ENCODE measurements at regions not wholly inside any gene's neighbourhood (a gene's known extent, or its start where the extent isn't known, plus 50 kb on each side); places are given as distances from the start of the nearest gene placed in this dataset.

DNA sequence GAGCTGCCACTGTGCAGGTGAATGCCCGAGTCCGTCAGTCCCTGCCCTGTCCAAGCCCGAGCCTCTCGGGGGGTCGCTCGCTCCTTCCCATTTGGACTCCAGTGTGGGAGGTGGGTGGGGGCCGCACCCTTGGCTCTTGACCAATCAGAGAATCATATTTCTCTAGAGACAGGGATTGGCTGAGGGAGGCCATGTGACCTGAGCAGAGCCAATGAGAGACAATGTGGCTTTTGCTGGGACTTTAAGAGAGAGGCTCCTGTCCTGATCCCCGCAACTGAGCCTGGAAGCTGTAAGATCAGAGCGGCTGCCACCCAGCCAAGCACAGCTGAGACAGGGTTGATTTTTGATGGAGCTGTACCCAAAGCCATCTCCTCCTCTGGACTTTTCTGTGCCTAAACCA lies 199.3 kb downstream of the TFAP2C start:
- Histone ChIP-seq H3K27me3 (peaks cover 60% of the 10 kb centered on the region), H3K27ac (no peak overlapping the region), H3K36me3 (no peaks in the 10 kb centered on the region), H3K4me1 (ENCODE audit: control insufficient read depth in 1 of 2, insufficient read depth in 1 of 2, low read depth in 1 of 2, low read length in 1 of 2) (no peaks in the 10 kb centered on the region), H3K9me3 (no peaks in the 10 kb centered on the region), H3K4me3 (ENCODE audit: low read depth in 1 of 2, low read length in 1 of 2) (no peak overlapping the region)
- TF ChIP-seq, protein P1, sequence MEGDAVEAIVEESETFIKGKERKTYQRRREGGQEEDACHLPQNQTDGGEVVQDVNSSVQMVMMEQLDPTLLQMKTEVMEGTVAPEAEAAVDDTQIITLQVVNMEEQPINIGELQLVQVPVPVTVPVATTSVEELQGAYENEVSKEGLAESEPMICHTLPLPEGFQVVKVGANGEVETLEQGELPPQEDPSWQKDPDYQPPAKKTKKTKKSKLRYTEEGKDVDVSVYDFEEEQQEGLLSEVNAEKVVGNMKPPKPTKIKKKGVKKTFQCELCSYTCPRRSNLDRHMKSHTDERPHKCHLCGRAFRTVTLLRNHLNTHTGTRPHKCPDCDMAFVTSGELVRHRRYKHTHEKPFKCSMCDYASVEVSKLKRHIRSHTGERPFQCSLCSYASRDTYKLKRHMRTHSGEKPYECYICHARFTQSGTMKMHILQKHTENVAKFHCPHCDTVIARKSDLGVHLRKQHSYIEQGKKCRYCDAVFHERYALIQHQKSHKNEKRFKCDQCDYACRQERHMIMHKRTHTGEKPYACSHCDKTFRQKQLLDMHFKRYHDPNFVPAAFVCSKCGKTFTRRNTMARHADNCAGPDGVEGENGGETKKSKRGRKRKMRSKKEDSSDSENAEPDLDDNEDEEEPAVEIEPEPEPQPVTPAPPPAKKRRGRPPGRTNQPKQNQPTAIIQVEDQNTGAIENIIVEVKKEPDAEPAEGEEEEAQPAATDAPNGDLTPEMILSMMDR (IDR thresholded peaks at IDR 0.05), result no peak

DNA sequence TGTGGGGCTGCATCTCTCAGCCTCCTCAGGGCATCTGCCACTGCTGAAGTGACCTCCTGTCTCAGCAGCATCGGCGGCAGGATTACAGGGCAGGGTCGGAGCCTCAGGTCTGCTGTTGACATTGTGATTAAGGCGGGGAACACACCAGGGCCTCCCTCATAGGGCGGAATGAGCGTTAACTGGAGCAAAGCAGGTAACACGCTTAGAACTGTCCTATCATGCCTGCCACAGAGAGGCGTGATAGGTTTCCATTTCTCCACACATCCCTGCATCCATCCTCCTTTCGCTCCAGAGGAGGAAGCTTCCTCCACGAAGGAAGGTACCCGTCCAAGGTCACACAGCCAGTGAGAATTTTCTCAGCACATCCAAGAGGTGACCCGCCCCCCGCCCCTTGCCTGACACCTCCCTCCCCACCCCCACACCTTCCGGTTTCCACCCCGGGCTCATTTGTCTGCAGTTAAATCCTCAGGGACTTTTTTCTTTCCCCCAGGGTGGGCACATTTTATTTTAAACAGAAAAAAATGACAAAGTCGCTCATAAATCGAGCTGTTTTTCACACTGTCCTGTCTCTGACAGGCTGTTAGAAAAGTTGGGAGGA lies 200.8 kb downstream of the TFAP2C start:
- Histone ChIP-seq H3K27me3 (peaks cover 67% of the 10 kb centered on the region), H3K4me3 (ENCODE audit: low read depth in 1 of 2, low read length in 1 of 2) (no peak overlapping the region), H3K27ac (no peak overlapping the region), H3K9me3 (no peaks in the 10 kb centered on the region), H3K4me1 (ENCODE audit: control insufficient read depth in 1 of 2, insufficient read depth in 1 of 2, low read depth in 1 of 2, low read length in 1 of 2) (no peaks in the 10 kb centered on the region), H3K36me3 (no peaks in the 10 kb centered on the region)
- TF ChIP-seq, protein P1 (IDR thresholded peaks at IDR 0.05), result no peak

DNA sequence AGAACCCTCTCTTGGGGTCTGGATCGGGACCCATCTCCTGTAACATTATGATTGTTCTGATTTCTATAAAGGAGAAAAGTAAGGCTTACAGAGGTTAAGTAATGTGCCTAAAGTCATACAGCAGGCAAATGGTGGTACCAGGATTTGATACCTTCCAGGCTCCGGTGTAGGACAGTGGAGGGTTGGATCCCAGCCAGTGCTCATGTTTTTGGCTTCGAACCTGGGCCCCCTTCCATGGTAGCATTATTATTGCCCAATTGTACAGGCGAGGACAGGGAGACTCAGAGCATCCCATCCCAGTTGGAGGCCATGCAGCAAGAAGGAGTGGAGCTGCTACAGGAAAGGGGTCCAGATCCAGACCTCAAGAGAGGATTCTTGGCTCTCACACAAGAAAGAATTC lies 202.7 kb downstream of the TFAP2C start:
- Histone ChIP-seq H3K36me3 (no peaks in the 10 kb centered on the region), H3K4me3 (ENCODE audit: low read depth in 1 of 2, low read length in 1 of 2) (no peak overlapping the region), H3K4me1 (ENCODE audit: control insufficient read depth in 1 of 2, insufficient read depth in 1 of 2, low read depth in 1 of 2, low read length in 1 of 2) (no peaks in the 10 kb centered on the region), H3K27ac (no peak overlapping the region), H3K27me3 (peaks cover 65% of the 10 kb centered on the region), H3K9me3 (no peaks in the 10 kb centered on the region)
- TF ChIP-seq, protein P1 (IDR thresholded peaks at IDR 0.05), result no peak

DNA sequence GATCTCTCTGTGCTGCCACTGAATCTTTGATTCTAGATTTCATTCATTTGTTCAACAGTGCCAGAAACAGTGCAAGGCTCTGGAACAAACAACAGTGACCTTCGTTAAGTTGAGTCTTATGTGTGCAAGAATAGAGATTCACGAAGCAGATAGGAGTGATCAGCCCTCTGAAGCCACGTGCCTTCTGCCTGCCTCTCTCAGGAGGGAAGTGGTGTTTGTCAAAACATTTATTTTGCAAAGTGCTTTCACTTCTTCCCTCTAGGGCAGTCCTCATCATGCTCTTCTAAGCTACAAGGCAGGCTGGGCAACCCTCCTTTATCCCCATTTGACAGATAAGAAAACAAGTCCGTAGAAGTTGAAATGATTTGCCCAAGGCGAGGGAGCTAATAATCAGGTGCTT lies 204.3 kb downstream of the TFAP2C start:
- Histone ChIP-seq H3K4me1 (ENCODE audit: control insufficient read depth in 1 of 2, insufficient read depth in 1 of 2, low read depth in 1 of 2, low read length in 1 of 2) (no peaks in the 10 kb centered on the region), H3K4me3 (ENCODE audit: low read depth in 1 of 2, low read length in 1 of 2) (no peak overlapping the region), H3K27me3 (peaks cover 49% of the 10 kb centered on the region), H3K9me3 (no peaks in the 10 kb centered on the region), H3K36me3 (no peaks in the 10 kb centered on the region), H3K27ac (no peak overlapping the region)
- TF ChIP-seq, protein P1 (IDR thresholded peaks at IDR 0.05), result no peak

DNA sequence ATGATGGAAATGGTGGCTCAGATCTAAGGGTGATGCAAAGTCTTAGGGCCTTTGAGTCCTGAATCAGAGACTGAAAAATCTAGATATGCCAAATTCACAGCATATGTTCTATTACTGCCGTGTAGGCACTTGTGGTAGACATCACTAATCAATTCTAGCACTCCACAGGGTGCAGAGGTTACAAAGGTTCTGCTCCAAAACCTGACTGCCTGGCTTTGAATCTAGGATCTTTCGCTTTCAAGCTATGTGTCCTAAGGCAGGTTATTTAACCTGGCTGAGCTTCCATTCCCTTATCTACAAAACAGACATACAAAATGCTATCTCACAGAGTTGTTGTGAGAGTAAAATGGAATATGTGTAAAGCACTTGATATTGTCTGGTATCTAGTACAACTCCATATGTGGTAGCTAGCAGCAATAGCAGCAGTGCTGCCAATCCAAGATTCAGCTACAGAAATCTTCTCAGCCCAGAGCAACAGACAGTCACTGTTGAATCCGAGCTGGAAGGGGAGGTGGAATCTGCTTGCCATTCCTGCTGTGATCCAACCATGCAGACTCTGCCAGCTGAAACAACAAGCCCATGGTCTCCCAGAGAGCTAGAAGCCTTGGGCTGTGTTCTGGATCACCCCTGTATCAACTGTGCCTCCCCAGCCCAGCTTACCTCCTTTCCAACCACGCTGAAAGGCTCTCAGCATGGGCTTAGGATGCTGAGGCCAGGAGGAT lies 206.9 kb downstream of the TFAP2C start:
- Histone ChIP-seq H3K9me3 (no peaks in the 10 kb centered on the region), H3K4me3 (ENCODE audit: low read depth in 1 of 2, low read length in 1 of 2) (no peak overlapping the region), H3K36me3 (no peaks in the 10 kb centered on the region), H3K27ac (no peak overlapping the region), H3K4me1 (ENCODE audit: control insufficient read depth in 1 of 2, insufficient read depth in 1 of 2, low read depth in 1 of 2, low read length in 1 of 2) (no peaks in the 10 kb centered on the region), H3K27me3 (peaks cover 23% of the 10 kb centered on the region)
- TF ChIP-seq, protein P1 (IDR thresholded peaks at IDR 0.05), result no peak
